ENCODE measurements at regions not wholly inside any gene's neighbourhood (a gene's known extent, or its start where the extent isn't known, plus 50 kb on each side); places are given as distances from the start of the nearest gene placed in this dataset.
A peak's percentile ranks its signal among the peaks of the same experiment; 100 is the strongest.

DNA sequence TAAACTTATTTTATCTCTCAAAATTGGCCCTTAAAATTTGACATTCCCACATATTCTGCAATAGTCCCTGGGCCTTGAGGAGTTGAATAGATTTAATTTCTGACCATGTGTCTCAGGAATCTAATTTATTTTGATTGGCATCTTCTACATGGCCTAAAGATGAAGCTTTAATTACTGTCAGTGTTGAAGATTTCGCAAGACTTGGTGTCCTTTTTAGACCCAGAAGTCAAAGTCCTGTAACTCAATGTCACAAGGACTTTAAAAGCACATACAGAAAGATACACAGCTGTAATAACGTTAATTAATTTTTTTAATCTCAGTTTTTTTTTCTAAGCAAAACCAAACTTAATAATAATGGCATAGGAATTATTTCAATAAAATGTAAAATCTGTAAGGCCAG lies 163.9 kb downstream of the SUCNR1 start:
- no peak for DNase-seq (ENCODE audit: low read depth in 1 of 2, low spot score in 1 of 2)
- Histone ChIP-seq H3K4me3 (no peak overlapping the region), H3K27ac (no peak overlapping the region), H3K27me3 (no peaks in the 10 kb centered on the region), H3K4me1 (ENCODE audit: low read depth) (no peaks in the 10 kb centered on the region), H3K9me3 (ENCODE audit: low read depth) (no peaks in the 10 kb centered on the region), H3K36me3 (no peaks in the 10 kb centered on the region)
- TF ChIP-seq CTCF (IDR thresholded peaks at IDR 0.05; ENCODE audit: low read depth, low read length) = no peak

DNA sequence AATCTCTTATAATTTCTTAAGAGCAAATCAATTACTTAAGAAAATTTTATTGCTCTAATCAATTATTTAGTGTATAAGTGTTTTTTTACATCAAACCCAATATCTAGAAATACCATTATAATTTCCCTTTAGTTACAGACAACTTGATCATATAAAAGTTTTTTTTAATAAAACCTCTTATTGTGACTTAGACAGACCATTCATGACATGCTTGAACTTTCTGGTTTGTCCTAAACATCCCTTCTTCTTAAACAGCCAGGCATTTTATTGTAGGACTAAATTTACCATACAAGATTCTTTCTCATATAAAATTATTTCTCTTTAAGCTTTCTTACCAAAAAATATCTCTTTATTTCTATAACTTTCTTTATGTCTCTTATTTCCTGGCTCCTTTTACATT lies 164.5 kb downstream of the SUCNR1 start:
- no peak for TF ChIP-seq CTCF (IDR thresholded peaks at IDR 0.05; ENCODE audit: low read depth, low read length)
- no peaks in the 10 kb centered on the region for H3K27me3 ChIP-seq
- H3K4me3 ChIP-seq = no peak overlapping the region
- DNase-seq (ENCODE audit: low read depth in 1 of 2, low spot score in 1 of 2) = no peak
- H3K4me1 ChIP-seq (ENCODE audit: low read depth) = no peaks in the 10 kb centered on the region
- H3K9me3 ChIP-seq (ENCODE audit: low read depth) = no peaks in the 10 kb centered on the region
- no peaks in the 10 kb centered on the region for H3K36me3 ChIP-seq
- H3K27ac ChIP-seq = no peak overlapping the region

- Histone ChIP-seq H3K36me3 (no peaks in the 10 kb centered on the region), H3K4me1 (ENCODE audit: low read depth) (no peaks in the 10 kb centered on the region), H3K4me3 (no peak overlapping the region), H3K27me3 (no peaks in the 10 kb centered on the region), H3K27ac (no peak overlapping the region), H3K9me3 (ENCODE audit: low read depth) (no peaks in the 10 kb centered on the region)
- peak in 1 of 2 donors; percentile 22 for DNase-seq (ENCODE audit: low read depth in 1 of 2, low spot score in 1 of 2)
- no peak for TF ChIP-seq CTCF (IDR thresholded peaks at IDR 0.05; ENCODE audit: low read depth, low read length)
These were observed 165.0 kb downstream of the SUCNR1 start for GRCh38 chr3:152038490-152038889.

GRCh38 chr3:152039887-152040286 lies 166.4 kb downstream of the SUCNR1 start:
- no peak for DNase-seq (ENCODE audit: low read depth in 1 of 2, low spot score in 1 of 2)
- no peaks in the 10 kb centered on the region for H3K27me3 ChIP-seq
- H3K4me1 ChIP-seq (ENCODE audit: low read depth) = no peaks in the 10 kb centered on the region
- H3K9me3 ChIP-seq (ENCODE audit: low read depth) = no peaks in the 10 kb centered on the region
- no peak overlapping the region for H3K4me3 ChIP-seq
- no peak overlapping the region for H3K27ac ChIP-seq
- H3K36me3 ChIP-seq = no peaks in the 10 kb centered on the region
- TF ChIP-seq CTCF (IDR thresholded peaks at IDR 0.05; ENCODE audit: low read depth, low read length) = no peak

GRCh38 chr3:152040319-152040718 lies 166.9 kb downstream of the SUCNR1 start:
- no peak for TF ChIP-seq CTCF (IDR thresholded peaks at IDR 0.05; ENCODE audit: low read depth, low read length)
- no peak for DNase-seq (ENCODE audit: low read depth in 1 of 2, low spot score in 1 of 2)
- no peaks in the 10 kb centered on the region for H3K4me1 ChIP-seq (ENCODE audit: low read depth)
- H3K9me3 ChIP-seq (ENCODE audit: low read depth) = no peaks in the 10 kb centered on the region
- H3K27me3 ChIP-seq = no peaks in the 10 kb centered on the region
- no peak overlapping the region for H3K27ac ChIP-seq
- no peak overlapping the region for H3K4me3 ChIP-seq
- no peaks in the 10 kb centered on the region for H3K36me3 ChIP-seq

DNA sequence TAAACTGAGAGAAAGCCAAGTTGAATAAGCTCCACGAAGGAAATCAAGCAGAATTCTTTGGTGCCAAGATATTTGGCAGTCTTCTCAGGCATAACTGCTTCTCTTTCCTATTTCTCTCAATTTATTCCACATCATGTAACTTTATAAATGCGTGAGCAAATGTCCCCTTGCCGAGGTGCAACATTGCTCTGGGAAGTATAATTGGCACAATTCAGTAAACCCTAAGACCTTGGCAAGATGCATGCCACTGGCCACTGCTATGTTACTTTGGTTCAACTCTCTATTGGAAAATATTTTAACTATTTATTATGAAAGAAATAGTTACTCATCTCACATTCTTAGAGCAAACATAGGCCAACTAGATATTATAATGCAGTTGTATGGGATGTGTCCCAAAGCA lies 170.2 kb downstream of the SUCNR1 start:
- Histone ChIP-seq H3K36me3 (no peaks in the 10 kb centered on the region), H3K9me3 (ENCODE audit: low read depth) (no peaks in the 10 kb centered on the region), H3K4me3 (no peak overlapping the region), H3K4me1 (ENCODE audit: low read depth) (no peaks in the 10 kb centered on the region), H3K27me3 (no peaks in the 10 kb centered on the region), H3K27ac (no peak overlapping the region)
- no peak for DNase-seq (ENCODE audit: low read depth in 1 of 2, low spot score in 1 of 2)
- no peak for TF ChIP-seq CTCF (IDR thresholded peaks at IDR 0.05; ENCODE audit: low read depth, low read length)

All from cardiac muscle cell (in vitro differentiated cells and primary cell).